ENCODE measurements at regions not wholly inside any gene's neighbourhood (a gene's known extent, or its start where the extent isn't known, plus 50 kb on each side); places are given as distances from the start of the nearest gene placed in this dataset.

GRCh38 chr2:150391779-150392178 lies 95.7 kb downstream of the RND3 start:
- Histone ChIP-seq H3K4me3 (ENCODE audit: low read depth, low read length) (no peak overlapping the region), H3K4me1 (ENCODE audit: control insufficient read depth, insufficient read depth, low read length, unreplicated experiment) (no peaks in the 10 kb centered on the region), H3K79me2 (ENCODE audit: control insufficient read depth, insufficient read depth, low read length, unreplicated experiment) (no peaks in the 10 kb centered on the region), H3K36me3 (ENCODE audit: insufficient read depth, low read length) (no peaks in the 10 kb centered on the region), H3K27ac (ENCODE audit: low read depth, low read length) (no peak overlapping the region), H2AFZ (ENCODE audit: low read length, unreplicated experiment) (no peak overlapping the region), H3K27me3 (ENCODE audit: insufficient read depth, low read length) (no peaks in the 10 kb centered on the region)

- no peaks in the 10 kb centered on the region for H3K36me3 ChIP-seq (ENCODE audit: insufficient read depth, low read length)
- H3K4me1 ChIP-seq (ENCODE audit: control insufficient read depth, insufficient read depth, low read length, unreplicated experiment) = no peaks in the 10 kb centered on the region
- no peaks in the 10 kb centered on the region for H3K79me2 ChIP-seq (ENCODE audit: control insufficient read depth, insufficient read depth, low read length, unreplicated experiment)
- no peak overlapping the region for H3K27ac ChIP-seq (ENCODE audit: low read depth, low read length)
- no peak overlapping the region for H3K4me3 ChIP-seq (ENCODE audit: low read depth, low read length)
- no peaks in the 10 kb centered on the region for H3K27me3 ChIP-seq (ENCODE audit: insufficient read depth, low read length)
- H2AFZ ChIP-seq (ENCODE audit: low read length, unreplicated experiment) = no peak overlapping the region
These were observed 98.0 kb downstream of the RND3 start for GRCh38 chr2:150389447-150389846.

GRCh38 chr2:150388289-150388625 lies 99.2 kb downstream of the RND3 start:
- H3K27me3 ChIP-seq (ENCODE audit: insufficient read depth, low read length) = no peaks in the 10 kb centered on the region
- no peaks in the 10 kb centered on the region for H3K4me1 ChIP-seq (ENCODE audit: control insufficient read depth, insufficient read depth, low read length, unreplicated experiment)
- no peaks in the 10 kb centered on the region for H3K79me2 ChIP-seq (ENCODE audit: control insufficient read depth, insufficient read depth, low read length, unreplicated experiment)
- H2AFZ ChIP-seq (ENCODE audit: low read length, unreplicated experiment) = no peak overlapping the region
- H3K36me3 ChIP-seq (ENCODE audit: insufficient read depth, low read length) = no peaks in the 10 kb centered on the region
- no peak overlapping the region for H3K27ac ChIP-seq (ENCODE audit: low read depth, low read length)
- no peak overlapping the region for H3K4me3 ChIP-seq (ENCODE audit: low read depth, low read length)

- H3K36me3 ChIP-seq (ENCODE audit: insufficient read depth, low read length) = no peaks in the 10 kb centered on the region
- H3K4me3 ChIP-seq (ENCODE audit: low read depth, low read length) = no peak overlapping the region
- H3K27ac ChIP-seq (ENCODE audit: low read depth, low read length) = no peak overlapping the region
- H3K4me1 ChIP-seq (ENCODE audit: control insufficient read depth, insufficient read depth, low read length, unreplicated experiment) = no peaks in the 10 kb centered on the region
- no peak overlapping the region for H2AFZ ChIP-seq (ENCODE audit: low read length, unreplicated experiment)
- H3K27me3 ChIP-seq (ENCODE audit: insufficient read depth, low read length) = no peaks in the 10 kb centered on the region
- no peaks in the 10 kb centered on the region for H3K79me2 ChIP-seq (ENCODE audit: control insufficient read depth, insufficient read depth, low read length, unreplicated experiment)
These were observed 99.7 kb downstream of the RND3 start for GRCh38 chr2:150387586-150388288.

GRCh38 chr2:150385211-150385610 lies 102.3 kb downstream of the RND3 start:
- no peaks in the 10 kb centered on the region for H3K27me3 ChIP-seq (ENCODE audit: insufficient read depth, low read length)
- no peak overlapping the region for H3K4me3 ChIP-seq (ENCODE audit: low read depth, low read length)
- H3K4me1 ChIP-seq (ENCODE audit: control insufficient read depth, insufficient read depth, low read length, unreplicated experiment) = no peaks in the 10 kb centered on the region
- H2AFZ ChIP-seq (ENCODE audit: low read length, unreplicated experiment) = no peak overlapping the region
- H3K36me3 ChIP-seq (ENCODE audit: insufficient read depth, low read length) = no peaks in the 10 kb centered on the region
- H3K79me2 ChIP-seq (ENCODE audit: control insufficient read depth, insufficient read depth, low read length, unreplicated experiment) = no peaks in the 10 kb centered on the region
- no peak overlapping the region for H3K27ac ChIP-seq (ENCODE audit: low read depth, low read length)

- Histone ChIP-seq H3K4me1 (ENCODE audit: control insufficient read depth, insufficient read depth, low read length, unreplicated experiment) (no peaks in the 10 kb centered on the region), H3K27ac (ENCODE audit: low read depth, low read length) (no peak overlapping the region), H3K36me3 (ENCODE audit: insufficient read depth, low read length) (no peaks in the 10 kb centered on the region), H3K4me3 (ENCODE audit: low read depth, low read length) (no peak overlapping the region), H2AFZ (ENCODE audit: low read length, unreplicated experiment) (no peak overlapping the region), H3K27me3 (ENCODE audit: insufficient read depth, low read length) (no peaks in the 10 kb centered on the region), H3K79me2 (ENCODE audit: control insufficient read depth, insufficient read depth, low read length, unreplicated experiment) (no peaks in the 10 kb centered on the region)
These were observed 103.9 kb downstream of the RND3 start for GRCh38 chr2:150383587-150383986.

- Histone ChIP-seq H3K4me3 (ENCODE audit: low read depth, low read length) (no peak overlapping the region), H3K27ac (ENCODE audit: low read depth, low read length) (no peak overlapping the region), H3K27me3 (ENCODE audit: insufficient read depth, low read length) (no peaks in the 10 kb centered on the region), H3K36me3 (ENCODE audit: insufficient read depth, low read length) (no peaks in the 10 kb centered on the region), H3K79me2 (ENCODE audit: control insufficient read depth, insufficient read depth, low read length, unreplicated experiment) (no peaks in the 10 kb centered on the region), H2AFZ (ENCODE audit: low read length, unreplicated experiment) (no peak overlapping the region), H3K4me1 (ENCODE audit: control insufficient read depth, insufficient read depth, low read length, unreplicated experiment) (no peaks in the 10 kb centered on the region)
These were observed 108.3 kb downstream of the RND3 start for GRCh38 chr2:150379166-150379565.

GRCh38 chr2:150378686-150379085 lies 108.8 kb downstream of the RND3 start:
- no peak overlapping the region for H2AFZ ChIP-seq (ENCODE audit: low read length, unreplicated experiment)

GRCh38 chr2:150376553-150377335 lies 110.7 kb downstream of the RND3 start:
- Histone ChIP-seq H3K27me3 (ENCODE audit: insufficient read depth, low read length) (no peaks in the 10 kb centered on the region), H2AFZ (ENCODE audit: low read length, unreplicated experiment) (no peak overlapping the region), H3K27ac (ENCODE audit: low read depth, low read length) (no peak overlapping the region), H3K4me1 (ENCODE audit: control insufficient read depth, insufficient read depth, low read length, unreplicated experiment) (no peaks in the 10 kb centered on the region), H3K79me2 (ENCODE audit: control insufficient read depth, insufficient read depth, low read length, unreplicated experiment) (no peaks in the 10 kb centered on the region), H3K36me3 (ENCODE audit: insufficient read depth, low read length) (no peaks in the 10 kb centered on the region), H3K4me3 (ENCODE audit: low read depth, low read length) (no peak overlapping the region)

More at GRCh38 chr2:150378686-150379085, 108.8 kb downstream of the RND3 start:
- Histone ChIP-seq H3K4me3 (ENCODE audit: low read depth, low read length) (no peak overlapping the region), H3K27ac (ENCODE audit: low read depth, low read length) (no peak overlapping the region), H3K79me2 (ENCODE audit: control insufficient read depth, insufficient read depth, low read length, unreplicated experiment) (no peaks in the 10 kb centered on the region), H3K4me1 (ENCODE audit: control insufficient read depth, insufficient read depth, low read length, unreplicated experiment) (no peaks in the 10 kb centered on the region), H3K36me3 (ENCODE audit: insufficient read depth, low read length) (no peaks in the 10 kb centered on the region), H3K27me3 (ENCODE audit: insufficient read depth, low read length) (no peaks in the 10 kb centered on the region)

- no peak overlapping the region for H3K4me3 ChIP-seq (ENCODE audit: low read depth, low read length)
- no peaks in the 10 kb centered on the region for H3K4me1 ChIP-seq (ENCODE audit: control insufficient read depth, insufficient read depth, low read length, unreplicated experiment)
- no peak overlapping the region for H3K27ac ChIP-seq (ENCODE audit: low read depth, low read length)
- H2AFZ ChIP-seq (ENCODE audit: low read length, unreplicated experiment) = no peak overlapping the region
- H3K36me3 ChIP-seq (ENCODE audit: insufficient read depth, low read length) = no peaks in the 10 kb centered on the region
- no peaks in the 10 kb centered on the region for H3K79me2 ChIP-seq (ENCODE audit: control insufficient read depth, insufficient read depth, low read length, unreplicated experiment)
- no peaks in the 10 kb centered on the region for H3K27me3 ChIP-seq (ENCODE audit: insufficient read depth, low read length)
These were observed 112.1 kb downstream of the RND3 start for GRCh38 chr2:150375333-150375732.

GRCh38 chr2:150374492-150374891 lies 113.0 kb downstream of the RND3 start:
- no peaks in the 10 kb centered on the region for H3K36me3 ChIP-seq (ENCODE audit: insufficient read depth, low read length)
- no peaks in the 10 kb centered on the region for H3K4me1 ChIP-seq (ENCODE audit: control insufficient read depth, insufficient read depth, low read length, unreplicated experiment)
- no peaks in the 10 kb centered on the region for H3K27me3 ChIP-seq (ENCODE audit: insufficient read depth, low read length)
- H3K27ac ChIP-seq (ENCODE audit: low read depth, low read length) = no peak overlapping the region
- no peaks in the 10 kb centered on the region for H3K79me2 ChIP-seq (ENCODE audit: control insufficient read depth, insufficient read depth, low read length, unreplicated experiment)
- no peak overlapping the region for H3K4me3 ChIP-seq (ENCODE audit: low read depth, low read length)
- no peak overlapping the region for H2AFZ ChIP-seq (ENCODE audit: low read length, unreplicated experiment)

Data from ACC112 (cell line).